Brain microvascular endothelial cell (primary cell): ENCODE measurements at regions not wholly inside any gene's neighbourhood (a gene's known extent, or its start where the extent isn't known, plus 50 kb on each side); places are given as distances from the start of the nearest gene placed in this dataset.

Experiments used
- DNase-seq: peaks from one replicate; pipeline ENCODE4 v3.0.0-alpha.2; 2020
- H3K27ac ChIP-seq: fragments of 250-450 bp; sonication (Bioruptor Pico); 2 replicates; pipeline ENCODE4 v1.5.1; 2020; ENCODE audit warnings: mild to moderate bottlenecking, moderate library complexity
- H3K27me3 ChIP-seq: fragments of 250-450 bp; sonication (Bioruptor Pico); replicated peaks from 2 replicates; pipeline ENCODE4 v1.5.1; 2020; ENCODE audit warnings: mild to moderate bottlenecking
- H3K36me3 ChIP-seq: fragments of 250-450 bp; sonication (Bioruptor Pico); replicated peaks from 2 replicates; pipeline ENCODE4 v1.5.1; 2020; ENCODE audit warnings: mild to moderate bottlenecking
- H3K4me3 ChIP-seq: 2 replicates; pipeline ENCODE4 v1.5.1; 2011; ENCODE audit warnings: low read depth, mild to moderate bottlenecking, control low read depth, low read length, moderate library complexity
- in situ Hi-C: cut with HindIII; loops from 2 replicates; pipeline ENCODE4 v1.10.0; 2017; ENCODE audit warnings: low sequenced_read_pairs, low pct_ligation_motif_present
- TF ChIP-seq, protein P1 (sequence below): IDR thresholded peaks from 2 replicates; pipeline ENCODE4 v1.5.1; 2011; ENCODE audit warnings: low read depth, mild to moderate bottlenecking, moderate library complexity, low read length, control low read depth, inconsistent platforms; ENCODE audit errors: missing control alignments

DNA sequence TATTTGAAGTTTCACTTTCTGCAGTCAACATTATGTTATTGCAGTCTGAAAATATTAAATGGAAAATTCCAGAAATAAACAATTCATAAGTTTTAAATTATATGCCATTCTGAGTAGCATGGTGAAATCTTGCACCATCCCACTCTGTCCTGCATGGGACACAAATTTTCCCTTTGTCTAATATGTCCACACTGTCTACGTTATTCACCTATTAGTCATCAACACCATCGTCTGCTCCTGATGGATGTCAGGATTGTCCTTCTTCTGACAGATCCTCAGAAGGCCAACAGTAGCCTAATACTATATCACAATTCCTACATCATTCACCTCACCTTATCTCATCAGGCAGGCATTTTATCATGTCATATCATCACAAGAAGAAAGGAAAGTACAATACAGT lies 163.1 kb downstream of the TXNL1 start:
- in situ Hi-C loops, result no loop called here
- no peak for DNase-seq
- TF ChIP-seq, protein P1, sequence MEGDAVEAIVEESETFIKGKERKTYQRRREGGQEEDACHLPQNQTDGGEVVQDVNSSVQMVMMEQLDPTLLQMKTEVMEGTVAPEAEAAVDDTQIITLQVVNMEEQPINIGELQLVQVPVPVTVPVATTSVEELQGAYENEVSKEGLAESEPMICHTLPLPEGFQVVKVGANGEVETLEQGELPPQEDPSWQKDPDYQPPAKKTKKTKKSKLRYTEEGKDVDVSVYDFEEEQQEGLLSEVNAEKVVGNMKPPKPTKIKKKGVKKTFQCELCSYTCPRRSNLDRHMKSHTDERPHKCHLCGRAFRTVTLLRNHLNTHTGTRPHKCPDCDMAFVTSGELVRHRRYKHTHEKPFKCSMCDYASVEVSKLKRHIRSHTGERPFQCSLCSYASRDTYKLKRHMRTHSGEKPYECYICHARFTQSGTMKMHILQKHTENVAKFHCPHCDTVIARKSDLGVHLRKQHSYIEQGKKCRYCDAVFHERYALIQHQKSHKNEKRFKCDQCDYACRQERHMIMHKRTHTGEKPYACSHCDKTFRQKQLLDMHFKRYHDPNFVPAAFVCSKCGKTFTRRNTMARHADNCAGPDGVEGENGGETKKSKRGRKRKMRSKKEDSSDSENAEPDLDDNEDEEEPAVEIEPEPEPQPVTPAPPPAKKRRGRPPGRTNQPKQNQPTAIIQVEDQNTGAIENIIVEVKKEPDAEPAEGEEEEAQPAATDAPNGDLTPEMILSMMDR, result no peak
- H3K27me3 ChIP-seq, result no peaks in the 10 kb centered on the region
- no peak overlapping the region for H3K27ac ChIP-seq
- no peaks in the 10 kb centered on the region for H3K36me3 ChIP-seq
- no peak overlapping the region for H3K4me3 ChIP-seq

- Histone ChIP-seq H3K27me3 (no peaks in the 10 kb centered on the region), H3K36me3 (no peaks in the 10 kb centered on the region), H3K4me3 (no peak overlapping the region), H3K27ac (no peak overlapping the region)
- no peak for DNase-seq
- TF ChIP-seq, protein P1, result no peak
- in situ Hi-C loops, result no loop called here
Measured at GRCh38 chr18:56473400-56474024, 164.9 kb downstream of the TXNL1 start.

- TF ChIP-seq, protein P1, result no peak
- H3K27ac ChIP-seq, result no peak overlapping the region
- H3K27me3 ChIP-seq, result no peaks in the 10 kb centered on the region
- DNase-seq, result no peak
- in situ Hi-C loops, result no loop called here
- no peak overlapping the region for H3K4me3 ChIP-seq
- no peaks in the 10 kb centered on the region for H3K36me3 ChIP-seq
Measured at GRCh38 chr18:56470406-56471351, 167.7 kb downstream of the TXNL1 start.

GRCh38 chr18:56469582-56469981 lies 168.8 kb downstream of the TXNL1 start:
- TF ChIP-seq, protein P1, result no peak
- in situ Hi-C loops, result no loop called here
- no peaks in the 10 kb centered on the region for H3K27me3 ChIP-seq
- no peak overlapping the region for H3K4me3 ChIP-seq
- H3K27ac ChIP-seq, result no peak overlapping the region
- H3K36me3 ChIP-seq, result no peaks in the 10 kb centered on the region
- no peak for DNase-seq

DNA sequence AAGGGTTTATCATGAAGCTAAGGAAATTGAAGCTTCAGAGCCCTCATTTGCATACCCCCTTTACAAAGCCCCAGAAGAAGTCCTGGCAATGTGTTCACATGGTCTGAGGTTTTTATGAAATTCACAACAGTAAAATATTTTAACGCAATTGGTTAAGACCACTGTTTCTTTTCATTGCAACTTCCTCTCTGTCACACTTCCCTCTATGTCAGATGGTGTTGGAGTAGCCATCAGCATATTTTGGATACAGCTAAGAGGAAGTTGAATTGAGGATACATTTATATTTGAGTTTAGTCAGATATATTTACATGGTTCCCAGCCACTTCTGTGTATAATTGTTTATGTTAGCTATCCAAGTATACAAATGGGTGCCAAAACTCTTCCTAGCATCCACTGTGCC lies 170.0 kb downstream of the TXNL1 start:
- TF ChIP-seq, protein P1, result no peak
- DNase-seq, result no peak
- Histone ChIP-seq H3K36me3 (no peaks in the 10 kb centered on the region), H3K4me3 (no peak overlapping the region), H3K27ac (no peak overlapping the region), H3K27me3 (no peaks in the 10 kb centered on the region)
- in situ Hi-C loops, result no loop called here
